Activated CD4-positive, alpha-beta T cell treated with anti-CD3 and anti-CD28 coated beads, Interleukin-2, amount 50 U/mL, for 48 hours (primary cell): ENCODE measurements at regions not wholly inside any gene's neighbourhood (a gene's known extent, or its start where the extent isn't known, plus 50 kb on each side); places are given as distances from the start of the nearest gene placed in this dataset.
"Not testable (repeated sequence)": the region's sequence is repeated elsewhere in the genome, so short reads cannot be mapped to it uniquely, and the experiment has no call there.

Source experiments
- DNase-seq, 2 experiments: peaks; one replicate each; pipeline ENCODE4 v3.0.0-alpha.2; 2020

DNA sequence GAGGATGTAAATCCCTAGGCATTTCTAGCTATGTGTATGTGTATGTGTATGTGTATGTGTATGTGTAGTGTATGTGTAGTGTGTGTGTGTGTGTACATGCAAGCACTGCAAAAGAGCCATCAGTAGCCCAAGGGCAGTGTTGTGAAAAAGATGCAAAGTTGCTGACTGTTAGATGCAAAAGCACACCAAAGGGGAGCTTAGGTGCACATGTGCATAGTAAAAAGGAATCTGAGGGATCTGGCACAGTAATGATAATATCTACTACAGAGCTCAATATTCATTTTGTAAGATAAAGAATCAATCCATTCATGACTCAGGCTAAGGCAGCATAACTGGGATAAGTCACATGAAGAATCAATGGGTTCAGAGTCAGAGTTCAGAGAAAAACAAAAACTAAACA is 80.2 kb downstream of the TMEM47 start:
- DNase-seq: no peak

- DNase-seq: no peak
These were observed 91.1 kb downstream of the TMEM47 start for GRCh38 chrX:34565981-34566380.

- no peak for DNase-seq
These were observed 93.3 kb downstream of the TMEM47 start for GRCh38 chrX:34563804-34564203.

- no peak for DNase-seq
These were observed 94.0 kb downstream of the TMEM47 start for GRCh38 chrX:34563061-34563460.

DNA sequence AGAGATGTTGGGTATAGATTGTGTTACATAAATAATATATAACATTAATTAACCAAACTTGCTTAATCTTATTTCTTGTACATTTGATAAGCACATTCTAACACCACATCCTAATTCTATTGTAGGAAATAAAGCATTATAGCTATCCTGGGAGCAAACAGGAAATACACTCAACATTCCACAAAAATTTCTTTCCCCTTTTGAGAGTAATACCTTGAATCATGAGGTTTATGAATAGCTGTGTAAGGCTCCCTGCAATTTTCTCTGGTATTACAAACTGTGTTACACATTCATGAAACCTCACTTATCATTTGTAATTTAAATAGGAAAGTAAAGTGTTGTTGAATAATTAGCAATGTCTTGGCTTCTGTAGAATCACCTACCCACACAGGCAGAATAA is 95.1 kb downstream of the TMEM47 start:
- no peak for DNase-seq

DNA sequence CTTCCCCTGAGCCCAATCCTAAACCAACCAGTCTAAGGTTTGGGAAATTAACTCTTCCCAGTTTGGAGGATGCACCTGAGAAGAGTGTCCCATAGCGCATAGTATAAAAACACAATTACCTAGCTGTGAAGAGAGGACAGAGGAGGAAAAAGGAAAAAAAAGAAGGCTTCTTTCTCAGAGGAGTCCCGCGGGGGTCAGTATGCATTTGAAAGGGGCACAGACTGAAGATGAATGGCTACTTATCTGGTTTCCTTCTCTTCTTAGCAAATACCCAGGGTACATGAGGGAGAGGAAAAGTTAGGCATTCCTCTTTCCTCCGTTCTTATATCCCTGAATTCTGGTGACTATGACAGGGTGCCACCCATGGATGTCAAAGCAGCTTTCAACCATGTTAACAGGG is 96.9 kb downstream of the TMEM47 start:
- DNase-seq: no peak

GRCh38 chrX:34559325-34559724 is 97.8 kb downstream of the TMEM47 start:
- no peak for DNase-seq

DNA sequence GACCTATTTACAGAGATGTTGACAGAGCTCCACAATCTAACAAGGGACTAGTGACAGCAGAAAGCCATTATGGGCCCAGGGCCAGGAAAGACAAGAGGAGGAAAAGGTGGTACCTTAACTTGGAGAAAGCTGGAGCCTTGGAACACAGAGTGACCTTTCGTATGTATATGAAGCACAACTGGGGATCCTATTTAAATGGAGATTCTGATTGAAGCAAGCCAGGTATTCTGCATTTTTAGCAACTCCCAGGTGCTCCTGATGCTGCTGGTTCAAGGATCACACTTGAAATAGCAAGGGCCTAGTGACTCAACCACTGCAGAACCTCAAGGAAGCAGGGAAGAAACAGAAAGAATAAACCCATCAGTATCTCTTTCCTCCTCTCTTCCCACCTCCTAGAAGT is 99.4 kb downstream of the TMEM47 start:
- DNase-seq: no peak

DNA sequence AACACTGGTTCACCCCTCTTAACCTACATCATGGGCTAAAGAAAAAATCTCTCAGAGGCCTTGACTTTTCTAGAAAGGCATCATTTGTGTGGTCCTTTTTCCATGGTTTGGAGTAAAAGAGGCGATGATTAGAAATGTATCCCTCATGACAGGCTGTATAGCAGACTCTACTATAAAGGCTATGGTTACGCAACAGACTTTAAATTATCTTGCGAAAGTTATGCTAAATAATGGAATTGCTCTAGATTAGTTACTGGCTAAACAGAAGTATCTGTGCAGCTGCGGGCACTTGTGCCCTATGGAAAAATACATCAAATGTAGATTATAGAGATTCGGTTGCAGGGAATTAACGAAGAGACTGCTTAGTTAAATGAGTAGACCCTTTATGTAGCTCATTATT is 101.6 kb downstream of the TMEM47 start:
- DNase-seq: no peak

GRCh38 chrX:34546366-34546765 is 110.7 kb downstream of the TMEM47 start:
- no peak for DNase-seq

DNA sequence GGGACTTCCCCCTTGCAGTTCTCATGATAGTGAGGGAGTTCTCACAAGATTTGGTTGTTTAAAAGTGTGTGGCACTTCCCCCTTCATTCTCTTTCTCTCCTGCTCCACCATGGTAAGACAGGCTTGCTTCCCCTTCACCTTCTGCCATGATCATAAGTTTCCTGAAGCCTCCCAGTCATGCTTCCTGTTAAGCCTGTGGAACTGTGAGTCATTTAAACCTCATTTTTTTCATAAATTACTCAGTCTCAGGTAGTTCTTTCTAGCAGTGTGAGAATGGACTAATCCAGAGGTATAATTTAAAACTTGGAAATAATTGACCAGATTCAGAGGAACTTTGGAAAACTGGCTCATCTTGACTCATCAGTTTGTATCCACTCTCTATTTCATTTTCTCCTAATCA is 129.0 kb downstream of the TMEM47 start:
- DNase-seq: no peak

- DNase-seq: no peak
These were observed 135.5 kb downstream of the TMEM47 start for GRCh38 chrX:34521563-34521962.

- DNase-seq: no peak
These were observed 147.7 kb downstream of the TMEM47 start for GRCh38 chrX:34509394-34509793.

DNA sequence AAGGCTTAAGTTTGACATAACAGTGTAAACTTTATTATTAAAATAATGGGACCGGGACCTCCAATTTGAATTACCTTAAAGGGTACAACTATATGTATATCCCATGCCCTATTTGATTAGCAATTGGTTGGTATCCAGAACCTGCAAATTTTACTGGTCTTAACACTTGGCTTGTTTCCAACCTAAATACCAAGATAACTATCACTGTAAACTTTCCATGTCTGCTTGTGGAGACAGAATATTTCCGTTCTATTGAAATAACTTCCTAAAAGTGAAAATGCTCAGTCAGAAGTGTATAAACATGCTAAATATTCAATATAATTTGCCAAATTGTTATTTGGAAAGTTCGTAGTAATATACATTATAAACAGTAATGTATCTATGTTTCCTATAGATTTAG is 154.0 kb downstream of the TMEM47 start:
- DNase-seq: no peak

- no peak for DNase-seq
These were observed 164.0 kb downstream of the TMEM47 start for GRCh38 chrX:34493086-34493485.

GRCh38 chrX:34491126-34491525 is 166.0 kb downstream of the TMEM47 start:
- DNase-seq: no peak

GRCh38 chrX:34487364-34487763 is 169.7 kb downstream of the TMEM47 start:
- DNase-seq: no peak

- DNase-seq: no peak
These were observed 173.1 kb downstream of the TMEM47 start for GRCh38 chrX:34483980-34484379.

- DNase-seq: no peak
These were observed 186.6 kb downstream of the TMEM47 start for GRCh38 chrX:34470507-34470906.

GRCh38 chrX:34467437-34467836 is 189.6 kb downstream of the TMEM47 start:
- no peak for DNase-seq

DNA sequence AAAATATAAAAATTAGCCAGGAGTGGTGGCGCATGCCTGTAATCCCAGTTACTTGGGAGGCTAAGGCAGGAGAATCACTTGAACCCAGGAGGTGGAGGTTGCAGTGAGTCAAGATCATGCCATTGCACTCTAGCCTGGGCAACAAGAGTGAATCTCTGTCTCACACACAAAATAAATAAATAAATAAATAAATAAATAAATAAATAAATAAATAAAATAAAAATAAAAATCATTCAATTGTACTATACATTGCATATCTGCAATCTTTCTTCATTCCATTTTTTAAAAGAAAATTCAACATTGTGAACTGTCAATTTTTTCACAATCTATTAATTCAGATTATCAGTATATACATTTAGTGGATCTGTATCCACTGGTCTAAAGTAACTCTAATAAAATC is 193.9 kb downstream of the TMEM47 start:
- not testable (repeated sequence) for DNase-seq

- not testable (repeated sequence) for DNase-seq
These were observed 199.2 kb downstream of the TMEM47 start for GRCh38 chrX:34457850-34458249.

- DNase-seq: no peak
These were observed 219.5 kb downstream of the TMEM47 start for GRCh38 chrX:34437586-34437985.

DNA sequence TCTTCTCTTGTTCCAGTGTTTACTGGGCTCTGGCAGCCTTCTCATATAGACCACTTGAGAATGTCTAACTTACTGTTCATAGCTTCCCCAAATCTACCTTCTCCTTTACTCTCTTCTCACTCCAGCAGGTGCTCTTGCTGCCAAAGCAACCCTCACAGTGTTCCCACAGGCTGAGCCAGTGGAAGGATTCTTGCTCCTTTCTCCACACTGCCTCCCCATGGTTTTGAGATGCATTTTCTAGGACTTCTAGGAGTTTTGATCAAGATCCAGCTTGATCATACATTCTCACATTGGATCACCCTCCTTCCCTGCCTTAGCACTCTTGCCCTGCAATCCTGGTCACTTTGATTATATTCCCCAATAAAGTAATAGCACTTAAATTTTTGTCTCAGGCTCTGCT is 230.8 kb downstream of the TMEM47 start:
- no peak for DNase-seq

GRCh38 chrX:34406580-34406979 is 250.5 kb downstream of the TMEM47 start:
- DNase-seq: no peak

- DNase-seq: no peak
These were observed 252.6 kb downstream of the TMEM47 start for GRCh38 chrX:34404386-34405070.
